Neuronal stem cell (in vitro differentiated cells): ENCODE measurements at regions not wholly inside any gene's neighbourhood (a gene's known extent, or its start where the extent isn't known, plus 50 kb on each side); places are given as distances from the start of the nearest gene placed in this dataset.

Source experiments
- DNase-seq: peaks from one replicate; pipeline ENCODE4 v3.0.0-alpha.2; 2013; ENCODE audit warnings: low spot score
- H2AFZ ChIP-seq: one replicate; pipeline ENCODE4 v1.6.1; 2013; ENCODE audit warnings: mild to moderate bottlenecking, low read length, inconsistent platforms
- H2AK5ac ChIP-seq: 2 replicates; pipeline ENCODE4 v1.6.1; 2013; ENCODE audit warnings: low read depth, mild to moderate bottlenecking, inconsistent platforms, low read length, moderate library complexity, mixed read lengths
- H2BK120ac ChIP-seq: 2 replicates; pipeline ENCODE4 v1.6.1; 2013; ENCODE audit warnings: low read depth, mild to moderate bottlenecking, inconsistent platforms, low read length, moderate library complexity, mixed read lengths
- H2BK12ac ChIP-seq: one replicate; pipeline ENCODE4 v1.6.1; 2013; ENCODE audit warnings: low read length, inconsistent platforms
- H2BK15ac ChIP-seq: 2 replicates; pipeline ENCODE4 v1.6.1; 2013; ENCODE audit warnings: mild to moderate bottlenecking, low read length, inconsistent platforms, mixed read lengths
- H2BK5ac ChIP-seq: one replicate; pipeline ENCODE4 v1.6.1; 2013; ENCODE audit warnings: inconsistent platforms, mild to moderate bottlenecking, low read length, moderate library complexity
- H3K14ac ChIP-seq: one replicate; pipeline ENCODE4 v1.6.1; 2013; ENCODE audit warnings: low read length, inconsistent platforms
- H3K18ac ChIP-seq: 2 replicates; pipeline ENCODE4 v1.6.1; 2013; ENCODE audit warnings: low read length, inconsistent platforms
- H3K23ac ChIP-seq: 2 replicates; pipeline ENCODE4 v1.6.1; 2013; ENCODE audit warnings: low read depth, mild to moderate bottlenecking, mixed read lengths, low read length, inconsistent platforms; ENCODE audit not compliant: poor library complexity
- H3K27ac ChIP-seq: replicated peaks from 3 replicates; pipeline ENCODE4 v1.5.1; 2013; ENCODE audit warnings: low read length, inconsistent platforms
- H3K27me3 ChIP-seq, 3 experiments: 2 replicates each; pipeline ENCODE4 v1.6.1; 2013; ENCODE audit warnings: low read length in 3 of 3, mild to moderate bottlenecking in 2 of 3, inconsistent platforms in 1 of 3, low read depth in 1 of 3, mixed read lengths in 1 of 3, moderate library complexity in 1 of 3; ENCODE audit not compliant: control insufficient read depth in 3 of 3, insufficient read depth in 3 of 3
- H3K36me3 ChIP-seq, 2 donors: replicated peaks in 1 of 2; 2 replicates each; pipeline ENCODE4 v1.6.1; 2013; ENCODE audit warnings: low read length in 2 of 2; ENCODE audit not compliant: control insufficient read depth in 2 of 2, insufficient read depth in 2 of 2
- H3K4ac ChIP-seq: 2 replicates; pipeline ENCODE4 v1.6.1; 2013; ENCODE audit warnings: inconsistent platforms, mild to moderate bottlenecking, low read length, moderate library complexity
- H3K4me1 ChIP-seq, 2 donors: 1 replicate in 1 of 2; 2 replicates in 1 of 2; pipeline ENCODE4 v1.6.1; 2013; ENCODE audit warnings: low read length in 2 of 2, low read depth in 1 of 2; ENCODE audit not compliant: control insufficient read depth in 2 of 2, insufficient read depth in 1 of 2
- H3K4me2 ChIP-seq: one replicate; pipeline ENCODE4 v1.6.1; 2013; ENCODE audit warnings: mild to moderate bottlenecking, low read length, inconsistent platforms; ENCODE audit not compliant: insufficient read depth, poor library complexity, severe bottlenecking
- H3K4me3 ChIP-seq, 2 donors: 2 replicates each; pipeline ENCODE4 v1.5.1; 2013; ENCODE audit warnings: low read length in 2 of 2, mild to moderate bottlenecking in 2 of 2, inconsistent platforms in 1 of 2, moderate library complexity in 1 of 2
- H3K79me1 ChIP-seq: one replicate; pipeline ENCODE4 v1.6.1; 2013; ENCODE audit warnings: low read depth, mild to moderate bottlenecking, inconsistent platforms, low read length, moderate library complexity
- H3K9ac ChIP-seq: one replicate; pipeline ENCODE4 v1.6.1; 2013; ENCODE audit warnings: mild to moderate bottlenecking, low read depth, low read length, inconsistent platforms; ENCODE audit not compliant: poor library complexity
- H3K9me3 ChIP-seq, 2 donors: replicated peaks in 1 of 2; 2 replicates each; pipeline versions ENCODE3 to v1.6.1; 2013; ENCODE audit warnings: low read length in 2 of 2, mild to moderate bottlenecking in 2 of 2, inconsistent platforms in 1 of 2, low read depth in 1 of 2, mixed read lengths in 1 of 2, moderate library complexity in 1 of 2; ENCODE audit not compliant: control insufficient read depth in 2 of 2, insufficient read depth in 1 of 2
- H4K8ac ChIP-seq: one replicate; pipeline ENCODE4 v1.6.1; 2013; ENCODE audit warnings: low read depth, mild to moderate bottlenecking, inconsistent platforms, low read length, moderate library complexity
- H4K91ac ChIP-seq: one replicate; pipeline ENCODE4 v1.6.1; 2013; ENCODE audit warnings: low read length, low read depth, mild to moderate bottlenecking, inconsistent platforms; ENCODE audit not compliant: poor library complexity
- WGBS, 2 donors: extraction: QIAGEN DNeasy Blood & Tissue Kit; methylation state at CpG; one replicate each; pipeline ENCODE4 v1.1.7; 2013; ENCODE audit warnings: missing lambda C conversion rate in 2 of 2, mixed read lengths in 1 of 2; ENCODE audit not compliant: insufficient read length in 2 of 2, insufficient replicate concordance in 1 of 2; ENCODE audit errors: extremely low coverage in 2 of 2; 5-methylcytosine and 5-hydroxymethylcytosine counted together

DNA sequence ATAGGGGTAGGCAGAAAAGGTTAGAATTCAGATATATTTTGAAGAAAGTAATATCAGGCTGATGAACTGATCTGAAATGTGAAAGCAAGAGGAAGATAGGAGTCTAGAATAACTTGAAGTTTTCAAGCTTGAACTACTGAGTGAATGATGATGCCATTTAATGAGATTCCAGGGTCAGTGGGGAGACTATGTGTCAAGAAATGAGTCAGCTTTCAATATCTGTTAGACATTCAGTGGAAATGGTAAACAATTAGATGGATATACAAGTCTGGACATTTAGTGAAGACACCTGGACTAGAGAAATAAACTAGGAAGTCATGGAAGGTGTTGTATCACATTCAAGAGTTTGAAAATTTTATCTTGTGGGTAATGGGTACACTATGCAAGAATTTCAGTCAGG, 326.9 kb downstream of the FSIP2 start:
- H3K18ac ChIP-seq, result no peak overlapping the region
- peaks cover 3 to 5% of the 10 kb centered on the region in 2 donors for H3K4me1 ChIP-seq
- H2BK5ac ChIP-seq, result no peak overlapping the region
- no peak overlapping the region for H3K4ac ChIP-seq
- no peak overlapping the region for H2AFZ ChIP-seq
- no peak overlapping the region for H3K14ac ChIP-seq
- no peak overlapping the region for H3K27ac ChIP-seq
- H2BK15ac ChIP-seq, result no peak overlapping the region
- H3K9ac ChIP-seq, result no peak overlapping the region
- no peaks in the 10 kb centered on the region for H3K27me3 ChIP-seq
- DNase-seq, result no peak
- no peaks in the 10 kb centered on the region for H3K36me3 ChIP-seq
- no peak overlapping the region for H3K23ac ChIP-seq
- no peak overlapping the region for H2AK5ac ChIP-seq
- no peaks in the 10 kb centered on the region for H3K79me1 ChIP-seq
- no peak overlapping the region for H3K4me2 ChIP-seq
- H3K9me3 ChIP-seq, result no peaks in the 10 kb centered on the region
- no peak overlapping the region for H2BK120ac ChIP-seq
- H4K8ac ChIP-seq, result no peak overlapping the region
- H3K4me3 ChIP-seq, result no peak overlapping the region
- H2BK12ac ChIP-seq, result no peak overlapping the region
- H4K91ac ChIP-seq, result no peak overlapping the region

DNA sequence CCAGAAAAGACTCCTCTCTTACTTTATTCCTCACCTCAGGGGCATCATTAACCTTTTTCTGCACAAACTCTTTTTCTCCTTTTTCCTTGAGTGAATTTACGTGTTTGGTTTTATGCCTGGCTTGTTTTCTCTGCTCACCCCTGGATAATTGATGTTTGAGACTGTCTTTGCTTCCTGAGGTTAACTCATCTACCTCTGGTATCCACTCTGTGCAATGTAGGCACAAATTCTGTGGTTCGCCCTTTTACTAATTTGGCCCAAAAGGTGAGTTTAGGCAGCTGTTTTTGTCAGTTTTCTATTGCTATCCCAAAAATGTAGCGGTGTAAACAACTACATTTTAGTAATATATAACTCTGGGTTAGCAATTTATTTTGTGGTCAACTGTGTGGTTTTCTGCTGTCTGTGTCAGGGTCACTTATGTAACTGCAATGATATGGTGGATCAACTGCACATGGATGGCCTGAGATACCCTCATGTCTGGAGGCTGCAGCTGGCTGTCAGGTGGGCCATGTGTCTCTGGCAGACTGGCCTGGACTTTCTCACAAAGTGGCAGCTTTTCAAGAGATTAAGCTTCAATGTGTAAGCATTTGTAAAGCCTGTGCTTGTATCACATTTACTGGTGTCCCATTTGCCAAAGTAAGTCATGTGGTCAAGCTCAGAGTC, 329.7 kb downstream of the FSIP2 start:
- no peak overlapping the region for H2BK120ac ChIP-seq
- H2AFZ ChIP-seq, result no peak overlapping the region
- peaks cover 0 to 5% of the 10 kb centered on the region in 2 donors for H3K4me1 ChIP-seq
- H3K36me3 ChIP-seq, result no peaks in the 10 kb centered on the region
- H3K9me3 ChIP-seq, result no peaks in the 10 kb centered on the region
- H3K4ac ChIP-seq, result no peak overlapping the region
- no CpG with 5 or more reads among the region's 3 CpGs for WGBS, 2 donors
- no peak overlapping the region for H2BK5ac ChIP-seq
- H2BK15ac ChIP-seq, result no peak overlapping the region
- DNase-seq, result no peak
- no peak overlapping the region for H3K9ac ChIP-seq
- no peak overlapping the region for H3K18ac ChIP-seq
- H3K27me3 ChIP-seq, result no peaks in the 10 kb centered on the region
- H4K91ac ChIP-seq, result no peak overlapping the region
- no peak overlapping the region for H2BK12ac ChIP-seq
- H2AK5ac ChIP-seq, result no peak overlapping the region
- H3K79me1 ChIP-seq, result no peaks in the 10 kb centered on the region
- H4K8ac ChIP-seq, result no peak overlapping the region
- H3K4me2 ChIP-seq, result no peak overlapping the region
- no peak overlapping the region for H3K23ac ChIP-seq
- no peak overlapping the region for H3K27ac ChIP-seq
- no peak overlapping the region for H3K14ac ChIP-seq
- no peak overlapping the region for H3K4me3 ChIP-seq

DNA sequence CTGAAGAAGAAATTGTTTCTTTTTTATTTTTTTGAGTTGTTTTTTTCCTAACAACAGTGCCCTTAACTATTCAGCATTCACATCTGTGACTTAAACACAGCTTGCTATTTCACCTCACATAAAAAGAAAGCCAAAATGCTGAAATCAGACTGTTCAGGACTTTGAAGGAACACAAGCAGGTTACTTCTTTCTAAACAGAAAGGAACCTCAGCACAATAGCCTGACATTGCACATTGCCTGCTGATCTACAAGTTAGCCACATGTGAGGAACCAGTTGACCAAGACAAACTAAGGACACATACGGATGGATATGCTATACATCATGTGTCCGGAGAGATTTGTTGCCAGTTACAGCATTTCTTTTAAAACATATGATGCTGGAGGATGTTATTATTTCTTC, 331.1 kb downstream of the FSIP2 start:
- Histone ChIP-seq H3K18ac (no peak overlapping the region), H3K4me3 (no peak overlapping the region), H2AK5ac (no peak overlapping the region), H3K27me3 (no peaks in the 10 kb centered on the region), H3K4me2 (no peak overlapping the region), H2BK12ac (no peak overlapping the region), H3K36me3 (no peaks in the 10 kb centered on the region), H4K8ac (no peak overlapping the region), H2BK5ac (no peak overlapping the region), H3K23ac (no peak overlapping the region), H2BK15ac (no peak overlapping the region), H3K14ac (no peak overlapping the region), H2BK120ac (no peak overlapping the region), H3K9me3 (no peaks in the 10 kb centered on the region), H3K79me1 (no peaks in the 10 kb centered on the region), H2AFZ (no peak overlapping the region), H3K4ac (no peak overlapping the region), H3K9ac (no peak overlapping the region), H3K4me1 (peaks cover 0 to 5% of the 10 kb centered on the region in 2 donors), H4K91ac (no peak overlapping the region), H3K27ac (no peak overlapping the region)
- no peak for DNase-seq
- WGBS, 2 donors, result no CpG with 5 or more reads among the region's 2 CpGs

DNA sequence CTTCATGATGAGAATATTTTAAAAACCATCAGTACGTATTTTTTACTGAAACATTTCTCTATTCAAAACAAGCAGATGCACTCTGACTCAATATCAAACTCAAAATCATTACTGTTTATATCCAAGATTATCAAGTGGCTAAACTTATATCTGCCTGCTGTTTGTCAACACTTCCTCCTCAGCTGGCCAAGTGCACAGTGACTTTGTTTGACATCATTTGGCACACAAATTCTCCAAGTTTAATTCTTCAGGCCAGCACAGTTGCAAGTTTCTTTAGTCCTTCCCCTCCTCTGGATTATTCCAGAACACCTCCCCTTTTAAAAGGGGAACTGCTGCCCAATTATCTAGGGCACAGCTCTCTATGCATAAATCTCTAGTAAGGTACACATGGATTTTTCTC, 346.6 kb downstream of the FSIP2 start:
- Histone ChIP-seq H3K4me3 (no peak overlapping the region), H4K91ac (no peak overlapping the region), H3K18ac (no peak overlapping the region), H3K4me2 (no peak overlapping the region), H2BK5ac (no peak overlapping the region), H2AFZ (no peak overlapping the region), H3K4me1 (no peaks in the 10 kb centered on the region), H2BK15ac (no peak overlapping the region), H3K23ac (no peak overlapping the region), H2AK5ac (no peak overlapping the region), H3K27ac (no peak overlapping the region), H2BK12ac (no peak overlapping the region), H3K4ac (no peak overlapping the region), H2BK120ac (no peak overlapping the region), H3K27me3 (no peaks in the 10 kb centered on the region), H4K8ac (no peak overlapping the region), H3K36me3 (no peaks in the 10 kb centered on the region), H3K79me1 (no peaks in the 10 kb centered on the region), H3K9me3 (no peaks in the 10 kb centered on the region), H3K9ac (no peak overlapping the region), H3K14ac (no peak overlapping the region)
- DNase-seq, result no peak
- no CpG with 5 or more reads among the region's 1 CpG for WGBS, 2 donors
